HG03442 (cell line): ENCODE measurements at regions not wholly inside any gene's neighbourhood (a gene's known extent, or its start where the extent isn't known, plus 50 kb on each side); places are given as distances from the start of the nearest gene placed in this dataset.

Source experiments
- ATAC-seq: cut with Tn5 transposase; IDR thresholded peaks from one replicate; pipeline ENCODE4 v1.9.1; 2021; ENCODE audit warnings: mild to moderate bottlenecking, moderate library complexity; ENCODE audit not compliant: unreplicated experiment

GRCh38 chr3:25300141-25300540 is 127.9 kb upstream of the RARB start:
- ATAC-seq, result no peak

GRCh38 chr3:25304916-25305315 is 123.1 kb upstream of the RARB start:
- ATAC-seq, result no peak

GRCh38 chr3:25306066-25306465 is 122.0 kb upstream of the RARB start:
- ATAC-seq, result no peak

GRCh38 chr3:25306705-25307104 is 121.4 kb upstream of the RARB start:
- ATAC-seq, result no peak

- no peak for ATAC-seq
Measured at GRCh38 chr3:25313286-25313685, 114.8 kb upstream of the RARB start.

- ATAC-seq, result no peak
Measured at GRCh38 chr3:25324954-25325655, 103.0 kb upstream of the RARB start.

GRCh38 chr3:25335356-25335755 is 92.7 kb upstream of the RARB start:
- no peak for ATAC-seq

- ATAC-seq, result no peak
Measured at GRCh38 chr3:25338158-25338725, 89.8 kb upstream of the RARB start.

GRCh38 chr3:25339225-25339624 is 88.8 kb upstream of the RARB start:
- ATAC-seq, result no peak

- ATAC-seq, result no peak
Measured at GRCh38 chr3:25344670-25345069, 83.4 kb upstream of the RARB start.

GRCh38 chr3:25349095-25349494 is 79.0 kb upstream of the RARB start:
- no peak for ATAC-seq

GRCh38 chr3:25349828-25350724 is 78.0 kb upstream of the RARB start:
- ATAC-seq, result no peak

- no peak for ATAC-seq
Measured at GRCh38 chr3:25350725-25351114, 77.3 kb upstream of the RARB start.

- ATAC-seq, result no peak
Measured at GRCh38 chr3:25354071-25354470, 74.0 kb upstream of the RARB start.

GRCh38 chr3:25355034-25355885 is 72.8 kb upstream of the RARB start:
- ATAC-seq, result no peak

- ATAC-seq, result no peak
Measured at GRCh38 chr3:25355998-25356397, 72.1 kb upstream of the RARB start.

- no peak for ATAC-seq
Measured at GRCh38 chr3:25362118-25362517, 65.9 kb upstream of the RARB start.

GRCh38 chr3:25365636-25366035 is 62.4 kb upstream of the RARB start:
- no peak for ATAC-seq

- ATAC-seq, result no peak
Measured at GRCh38 chr3:25367025-25367424, 61.0 kb upstream of the RARB start.

GRCh38 chr3:25372167-25372566 is 55.9 kb upstream of the RARB start:
- no peak for ATAC-seq

GRCh38 chr3:25376340-25376739 is 51.7 kb upstream of the RARB start:
- ATAC-seq, result no peak
